ENCODE measurements at regions not wholly inside any gene's neighbourhood (a gene's known extent, or its start where the extent isn't known, plus 50 kb on each side); places are given as distances from the start of the nearest gene placed in this dataset.

DNA sequence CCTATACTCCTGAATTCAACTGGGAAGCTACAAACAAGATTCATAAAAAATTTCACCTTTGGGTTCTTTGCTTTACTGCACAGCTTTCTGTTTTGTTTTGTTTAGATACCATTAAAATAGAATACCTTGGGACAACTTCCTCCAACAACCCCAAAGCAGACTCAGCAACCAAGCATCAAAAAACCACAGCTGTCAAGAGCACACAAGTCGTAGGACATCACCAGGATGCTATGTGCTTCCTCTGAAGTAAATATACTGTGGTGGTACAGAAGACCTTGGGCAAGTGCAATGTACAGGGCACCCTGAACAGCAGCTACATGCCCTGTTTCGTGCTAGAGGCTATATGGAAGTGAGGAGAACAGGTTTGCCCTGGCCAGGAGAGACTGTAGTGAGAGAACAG is 359.3 kb downstream of the BCL11B start:
- no peaks in the 10 kb centered on the region for H4K20me1 ChIP-seq (ENCODE audit: insufficient read depth, low read length)
- peaks cover 28% of the 10 kb centered on the region for H3K9me3 ChIP-seq (ENCODE audit: control insufficient read depth, insufficient read depth, low read length)
- H2AK5ac ChIP-seq (ENCODE audit: low read depth, low read length) = no peak overlapping the region
- H3K14ac ChIP-seq (replicated peaks; ENCODE audit: low read depth, low read length) = no peak overlapping the region
- ATAC-seq (ENCODE audit: low read depth) = no peak
- H3K4me3 ChIP-seq (ENCODE audit: insufficient read depth, low read depth, low read length) = no peak overlapping the region
- DNase-seq = no peak
- H3K27me3 ChIP-seq (ENCODE audit: control insufficient read depth, insufficient read depth, low read length) = no peaks in the 10 kb centered on the region
- POLR2A ChIA-PET (ENCODE audit: unreplicated experiment) = no interaction called here
- TF ChIP-seq CEBPB (IDR thresholded peaks at IDR 0.05; ENCODE audit: low read depth, low read length) = no peak
- TF ChIP-seq FOS (IDR thresholded peaks at IDR 0.05; ENCODE audit: low read depth, low read length) = no peak
- TF ChIP-seq, protein P1, sequence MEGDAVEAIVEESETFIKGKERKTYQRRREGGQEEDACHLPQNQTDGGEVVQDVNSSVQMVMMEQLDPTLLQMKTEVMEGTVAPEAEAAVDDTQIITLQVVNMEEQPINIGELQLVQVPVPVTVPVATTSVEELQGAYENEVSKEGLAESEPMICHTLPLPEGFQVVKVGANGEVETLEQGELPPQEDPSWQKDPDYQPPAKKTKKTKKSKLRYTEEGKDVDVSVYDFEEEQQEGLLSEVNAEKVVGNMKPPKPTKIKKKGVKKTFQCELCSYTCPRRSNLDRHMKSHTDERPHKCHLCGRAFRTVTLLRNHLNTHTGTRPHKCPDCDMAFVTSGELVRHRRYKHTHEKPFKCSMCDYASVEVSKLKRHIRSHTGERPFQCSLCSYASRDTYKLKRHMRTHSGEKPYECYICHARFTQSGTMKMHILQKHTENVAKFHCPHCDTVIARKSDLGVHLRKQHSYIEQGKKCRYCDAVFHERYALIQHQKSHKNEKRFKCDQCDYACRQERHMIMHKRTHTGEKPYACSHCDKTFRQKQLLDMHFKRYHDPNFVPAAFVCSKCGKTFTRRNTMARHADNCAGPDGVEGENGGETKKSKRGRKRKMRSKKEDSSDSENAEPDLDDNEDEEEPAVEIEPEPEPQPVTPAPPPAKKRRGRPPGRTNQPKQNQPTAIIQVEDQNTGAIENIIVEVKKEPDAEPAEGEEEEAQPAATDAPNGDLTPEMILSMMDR (conservative IDR thresholded peaks at IDR 0.05; ENCODE audit: low read depth, low read length) = no peak
- no peak for TF ChIP-seq BHLHE40 (IDR thresholded peaks at IDR 0.05; ENCODE audit: low read depth, low read length)
- no peak for TF ChIP-seq MAZ (IDR thresholded peaks at IDR 0.05; ENCODE audit: borderline replicate concordance, low read depth, low read length)
- TF ChIP-seq, protein P2, sequence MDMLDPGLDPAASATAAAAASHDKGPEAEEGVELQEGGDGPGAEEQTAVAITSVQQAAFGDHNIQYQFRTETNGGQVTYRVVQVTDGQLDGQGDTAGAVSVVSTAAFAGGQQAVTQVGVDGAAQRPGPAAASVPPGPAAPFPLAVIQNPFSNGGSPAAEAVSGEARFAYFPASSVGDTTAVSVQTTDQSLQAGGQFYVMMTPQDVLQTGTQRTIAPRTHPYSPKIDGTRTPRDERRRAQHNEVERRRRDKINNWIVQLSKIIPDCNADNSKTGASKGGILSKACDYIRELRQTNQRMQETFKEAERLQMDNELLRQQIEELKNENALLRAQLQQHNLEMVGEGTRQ (IDR thresholded peaks at IDR 0.05; ENCODE audit: low read depth, low read length) = no peak
- TF ChIP-seq RFX5 (IDR thresholded peaks at IDR 0.05; ENCODE audit: low read depth, low read length) = no peak
- no peak for TF ChIP-seq SMC3 (IDR thresholded peaks at IDR 0.05; ENCODE audit: low read depth, low read length)
- TF ChIP-seq MAFK (IDR thresholded peaks at IDR 0.05; ENCODE audit: low read depth, low read length) = no peak
- H3K4ac ChIP-seq (ENCODE audit: low read depth, low read length) = no peak overlapping the region
- no peak overlapping the region for H3K4me2 ChIP-seq (ENCODE audit: low read depth, low read length)
- H3K9me1 ChIP-seq (ENCODE audit: insufficient read depth, low read length) = no peaks in the 10 kb centered on the region
- no peak overlapping the region for H2BK120ac ChIP-seq (ENCODE audit: low read depth, low read length)
- H3K23ac ChIP-seq (ENCODE audit: low read depth, low read length) = no peak overlapping the region
- H4K5ac ChIP-seq (ENCODE audit: low read depth, low read length) = no peak overlapping the region
- in situ Hi-C loops (cut with MboI; ENCODE audit: low sequenced_read_pairs) = no loop called here
- no peaks in the 10 kb centered on the region for H3K36me3 ChIP-seq (ENCODE audit: control insufficient read depth, insufficient read depth, low read length)
- no peak overlapping the region for H3K56ac ChIP-seq (ENCODE audit: extremely low read depth, insufficient read depth, low read length)
- no peak overlapping the region for H2AFZ ChIP-seq (replicated peaks; ENCODE audit: low read length, poor library complexity)
- no peak overlapping the region for H2AK9ac ChIP-seq (replicated peaks; ENCODE audit: low read depth, low read length, poor library complexity)
- intact Hi-C loops (cut with micrococcal nuclease) = no loop called here
- no peak overlapping the region for H2BK5ac ChIP-seq (ENCODE audit: low read depth, low read length, poor library complexity, severe bottlenecking)
- no peak overlapping the region for H3K18ac ChIP-seq (ENCODE audit: low read depth, low read length)
- no peak overlapping the region for H2BK20ac ChIP-seq (ENCODE audit: low read depth, low read length)
- no TSS peak for BruUV-seq (replicated peaks)
- H3K27ac ChIP-seq (ENCODE audit: insufficient read depth, low read length) = no peak overlapping the region
- H4K91ac ChIP-seq (ENCODE audit: insufficient read depth, low read depth, low read length) = no peak overlapping the region
- no peak overlapping the region for H2BK15ac ChIP-seq (ENCODE audit: low read depth, low read length)
- H4K8ac ChIP-seq (ENCODE audit: low read depth in 2 of 2, low read length in 2 of 2) = no peak overlapping the region
- H3K4me1 ChIP-seq (ENCODE audit: control insufficient read depth, insufficient read depth, low read length) = no peaks in the 10 kb centered on the region
- no peaks in the 10 kb centered on the region for H3K79me1 ChIP-seq (ENCODE audit: low read depth in 1 of 2, low read length in 2 of 2)
- 0% methylated on average over 1 of the region's 2 CpGs; no CpG with 5 or more reads in 1 of the 2 experiments for WGBS, 2 experiments (ENCODE audit: extremely low coverage in 2 of 2, insufficient read length in 1 of 2)
- dilution Hi-C loops (cut with HindIII; ENCODE audit: low sequenced_read_pairs, unreplicated experiment) = no loop called here
- CTCF ChIA-PET = no interaction called here
- H3K9ac ChIP-seq (ENCODE audit: low read depth, low read length) = no peak overlapping the region

Data from IMR-90 (cell line).